ENCODE measurements at regions not wholly inside any gene's neighbourhood (a gene's known extent, or its start where the extent isn't known, plus 50 kb on each side); places are given as distances from the start of the nearest gene placed in this dataset.

GRCh38 chr2:76667821-76668271, 854.3 kb downstream of the LRRTM4 start:
- Mint-ChIP-seq H3K4me1 (ENCODE audit: unreplicated experiment) (peaks cover 6% of the 10 kb centered on the region), H3K27me3 (no peaks in the 10 kb centered on the region), H3K9me3 (no peaks in the 10 kb centered on the region), H3K27ac (no peak overlapping the region), H3K36me3 (no peaks in the 10 kb centered on the region), H3K4me3 (no peak overlapping the region)
- DNase-seq (ENCODE audit: extremely low spot score, unreplicated experiment) = no peak
- TF ChIP-seq, protein P1, sequence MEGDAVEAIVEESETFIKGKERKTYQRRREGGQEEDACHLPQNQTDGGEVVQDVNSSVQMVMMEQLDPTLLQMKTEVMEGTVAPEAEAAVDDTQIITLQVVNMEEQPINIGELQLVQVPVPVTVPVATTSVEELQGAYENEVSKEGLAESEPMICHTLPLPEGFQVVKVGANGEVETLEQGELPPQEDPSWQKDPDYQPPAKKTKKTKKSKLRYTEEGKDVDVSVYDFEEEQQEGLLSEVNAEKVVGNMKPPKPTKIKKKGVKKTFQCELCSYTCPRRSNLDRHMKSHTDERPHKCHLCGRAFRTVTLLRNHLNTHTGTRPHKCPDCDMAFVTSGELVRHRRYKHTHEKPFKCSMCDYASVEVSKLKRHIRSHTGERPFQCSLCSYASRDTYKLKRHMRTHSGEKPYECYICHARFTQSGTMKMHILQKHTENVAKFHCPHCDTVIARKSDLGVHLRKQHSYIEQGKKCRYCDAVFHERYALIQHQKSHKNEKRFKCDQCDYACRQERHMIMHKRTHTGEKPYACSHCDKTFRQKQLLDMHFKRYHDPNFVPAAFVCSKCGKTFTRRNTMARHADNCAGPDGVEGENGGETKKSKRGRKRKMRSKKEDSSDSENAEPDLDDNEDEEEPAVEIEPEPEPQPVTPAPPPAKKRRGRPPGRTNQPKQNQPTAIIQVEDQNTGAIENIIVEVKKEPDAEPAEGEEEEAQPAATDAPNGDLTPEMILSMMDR (conservative IDR thresholded peaks at IDR 0.05) = no peak

GRCh38 chr2:76642129-76642528, 880.0 kb downstream of the LRRTM4 start:
- H3K36me3 Mint-ChIP-seq = no peaks in the 10 kb centered on the region
- H3K9me3 Mint-ChIP-seq = peaks cover 10% of the 10 kb centered on the region
- no peak overlapping the region for H3K27ac Mint-ChIP-seq
- DNase-seq (ENCODE audit: extremely low spot score, unreplicated experiment) = no peak
- H3K4me1 Mint-ChIP-seq (ENCODE audit: unreplicated experiment) = no peaks in the 10 kb centered on the region
- TF ChIP-seq, protein P1 (conservative IDR thresholded peaks at IDR 0.05) = no peak
- no peaks in the 10 kb centered on the region for H3K27me3 Mint-ChIP-seq
- H3K4me3 Mint-ChIP-seq = no peak overlapping the region

GRCh38 chr2:76641506-76641905, 880.7 kb downstream of the LRRTM4 start:
- Mint-ChIP-seq H3K36me3 (no peaks in the 10 kb centered on the region), H3K4me1 (ENCODE audit: unreplicated experiment) (no peaks in the 10 kb centered on the region), H3K4me3 (no peak overlapping the region), H3K27ac (no peak overlapping the region), H3K27me3 (no peaks in the 10 kb centered on the region), H3K9me3 (peaks cover 10% of the 10 kb centered on the region)
- TF ChIP-seq, protein P1 (conservative IDR thresholded peaks at IDR 0.05) = no peak
- no peak for DNase-seq (ENCODE audit: extremely low spot score, unreplicated experiment)

DNA sequence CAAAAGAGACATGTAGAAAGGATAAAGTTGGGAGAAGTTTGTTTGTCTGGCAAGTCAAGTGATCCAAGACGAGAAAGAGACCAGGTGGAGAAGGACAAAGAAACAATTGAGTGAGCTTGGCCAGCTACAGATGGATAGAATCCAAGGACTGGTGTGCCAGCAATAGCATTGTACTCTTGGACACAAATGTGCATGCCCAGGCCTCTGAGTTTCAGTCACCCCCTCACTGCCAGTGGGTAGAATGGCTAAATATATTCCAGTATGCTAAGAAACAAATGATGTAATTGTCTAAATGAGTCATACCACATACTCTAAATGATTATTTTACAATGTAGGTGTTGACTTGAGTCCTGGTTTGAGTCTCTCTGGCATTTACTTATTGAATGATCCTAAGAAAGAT, 881.3 kb downstream of the LRRTM4 start:
- TF ChIP-seq, protein P1 (conservative IDR thresholded peaks at IDR 0.05) = no peak
- H3K4me1 Mint-ChIP-seq (ENCODE audit: unreplicated experiment) = no peaks in the 10 kb centered on the region
- no peak for DNase-seq (ENCODE audit: extremely low spot score, unreplicated experiment)
- no peaks in the 10 kb centered on the region for H3K27me3 Mint-ChIP-seq
- no peak overlapping the region for H3K27ac Mint-ChIP-seq
- peaks cover 10% of the 10 kb centered on the region for H3K9me3 Mint-ChIP-seq
- H3K4me3 Mint-ChIP-seq = no peak overlapping the region
- no peaks in the 10 kb centered on the region for H3K36me3 Mint-ChIP-seq

DNA sequence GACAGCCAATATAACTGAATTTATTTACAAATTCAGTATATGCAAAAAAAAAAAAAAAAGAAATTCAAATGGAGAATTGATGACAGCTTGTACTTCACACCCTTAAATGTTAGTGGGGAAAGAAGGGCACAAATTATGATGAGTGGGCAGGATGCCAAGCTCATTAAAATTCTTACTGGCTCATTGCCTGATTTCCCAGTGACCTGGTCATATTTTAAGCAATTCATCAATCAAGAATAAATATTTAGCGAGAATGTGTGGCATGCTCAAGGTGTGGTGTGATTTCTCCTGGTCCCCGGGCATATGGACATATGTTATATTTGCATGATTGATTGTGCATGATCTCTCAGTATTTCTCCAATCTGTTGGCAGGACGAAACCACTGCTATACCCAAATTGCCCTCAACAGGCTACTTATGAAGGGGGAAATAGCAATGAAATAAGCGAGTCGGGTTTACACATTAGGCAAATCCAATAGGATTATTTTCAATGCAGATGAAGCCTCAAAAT, 883.0 kb downstream of the LRRTM4 start:
- no peaks in the 10 kb centered on the region for H3K4me1 Mint-ChIP-seq (ENCODE audit: unreplicated experiment)

More for the DNA sequence above, 883.0 kb downstream of the LRRTM4 start:
- peaks cover 16% of the 10 kb centered on the region for H3K9me3 Mint-ChIP-seq
- TF ChIP-seq, protein P1 (conservative IDR thresholded peaks at IDR 0.05) = no peak
- DNase-seq (ENCODE audit: extremely low spot score, unreplicated experiment) = no peak
- H3K27me3 Mint-ChIP-seq = no peaks in the 10 kb centered on the region
- H3K27ac Mint-ChIP-seq = no peak overlapping the region
- no peaks in the 10 kb centered on the region for H3K36me3 Mint-ChIP-seq
- no peak overlapping the region for H3K4me3 Mint-ChIP-seq

Measured in type B pancreatic cell (in vitro differentiated cells).